PC-3 (cell line): ENCODE measurements at regions not wholly inside any gene's neighbourhood (a gene's known extent, or its start where the extent isn't known, plus 50 kb on each side); places are given as distances from the start of the nearest gene placed in this dataset.

ENCODE experiments used
- CTCF ChIP-seq: fragments of 300-600 bp; sonication (generic); conservative IDR thresholded peaks from 2 replicates; pipeline ENCODE4 v1.5.1; 2017; ENCODE audit warnings: antibody characterized with exemption, low read depth, mild to moderate bottlenecking, low read length
- EZH2 ChIP-seq: fragments of 300-600 bp; sonication (generic); IDR thresholded peaks from one replicate; pipeline ENCODE4 v1.6.1; 2017; ENCODE audit warnings: antibody characterized with exemption, mild to moderate bottlenecking, low read length; ENCODE audit not compliant: unreplicated experiment
- EZH2phosphoT487 ChIP-seq: fragments of 300-600 bp; sonication (generic); IDR thresholded peaks from 2 replicates; pipeline ENCODE4 v1.6.1; 2018; ENCODE audit warnings: mild to moderate bottlenecking, antibody characterized with exemption, low read length, borderline replicate concordance

- no peak for TF ChIP-seq CTCF
- no peak for TF ChIP-seq EZH2
- TF ChIP-seq EZH2phosphoT487, result no peak
These were observed 447.0 kb downstream of the SLC16A7 start for GRCh38 chr12:60042835-60043234.
